ENCODE measurements at regions not wholly inside any gene's neighbourhood (a gene's known extent, or its start where the extent isn't known, plus 50 kb on each side); places are given as distances from the start of the nearest gene placed in this dataset.

DNA sequence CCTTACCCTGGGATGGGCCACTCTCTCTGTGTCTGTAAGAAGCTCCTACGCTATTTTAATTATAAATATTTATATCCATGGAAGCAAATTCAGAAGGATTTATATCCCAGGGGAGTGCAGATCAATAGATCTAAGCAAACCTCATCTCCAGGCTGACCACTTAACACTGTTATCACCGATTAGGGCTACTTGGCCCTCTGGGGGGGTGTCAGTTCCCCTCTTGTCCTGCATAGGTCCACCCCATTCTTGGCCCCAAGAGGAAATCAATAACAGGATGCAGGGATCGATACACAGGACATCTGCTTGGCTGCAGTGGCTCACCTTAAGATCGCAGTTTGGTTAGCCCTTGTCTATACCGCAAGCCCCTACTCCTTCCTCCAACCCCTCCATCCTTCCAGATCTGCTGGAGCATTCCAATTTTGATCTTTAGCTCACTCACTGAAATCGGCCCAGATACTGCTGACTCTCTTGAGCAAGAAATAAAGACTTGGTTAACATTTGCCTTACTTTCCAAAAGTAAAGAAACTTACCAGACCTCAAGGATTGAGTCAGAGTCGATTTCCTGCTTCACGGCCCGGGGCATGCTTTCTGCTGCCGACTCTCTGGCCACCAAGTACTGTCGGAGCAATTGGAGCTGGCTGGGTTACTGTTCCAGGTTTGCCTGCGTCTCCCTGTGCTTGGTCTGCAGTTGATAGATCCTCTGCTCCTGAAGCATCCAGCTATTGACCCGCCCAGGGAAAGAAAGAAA, 112.3 kb upstream of the PMFBP1 start:
- TF ChIP-seq, protein P1, sequence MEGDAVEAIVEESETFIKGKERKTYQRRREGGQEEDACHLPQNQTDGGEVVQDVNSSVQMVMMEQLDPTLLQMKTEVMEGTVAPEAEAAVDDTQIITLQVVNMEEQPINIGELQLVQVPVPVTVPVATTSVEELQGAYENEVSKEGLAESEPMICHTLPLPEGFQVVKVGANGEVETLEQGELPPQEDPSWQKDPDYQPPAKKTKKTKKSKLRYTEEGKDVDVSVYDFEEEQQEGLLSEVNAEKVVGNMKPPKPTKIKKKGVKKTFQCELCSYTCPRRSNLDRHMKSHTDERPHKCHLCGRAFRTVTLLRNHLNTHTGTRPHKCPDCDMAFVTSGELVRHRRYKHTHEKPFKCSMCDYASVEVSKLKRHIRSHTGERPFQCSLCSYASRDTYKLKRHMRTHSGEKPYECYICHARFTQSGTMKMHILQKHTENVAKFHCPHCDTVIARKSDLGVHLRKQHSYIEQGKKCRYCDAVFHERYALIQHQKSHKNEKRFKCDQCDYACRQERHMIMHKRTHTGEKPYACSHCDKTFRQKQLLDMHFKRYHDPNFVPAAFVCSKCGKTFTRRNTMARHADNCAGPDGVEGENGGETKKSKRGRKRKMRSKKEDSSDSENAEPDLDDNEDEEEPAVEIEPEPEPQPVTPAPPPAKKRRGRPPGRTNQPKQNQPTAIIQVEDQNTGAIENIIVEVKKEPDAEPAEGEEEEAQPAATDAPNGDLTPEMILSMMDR (IDR thresholded peaks at IDR 0.05; ENCODE audit: insufficient read depth, low read length) = no peak
- TF ChIP-seq POLR2AphosphoS5 (IDR thresholded peaks at IDR 0.05; ENCODE audit: low read depth) = no peak
- TF ChIP-seq, protein P2, sequence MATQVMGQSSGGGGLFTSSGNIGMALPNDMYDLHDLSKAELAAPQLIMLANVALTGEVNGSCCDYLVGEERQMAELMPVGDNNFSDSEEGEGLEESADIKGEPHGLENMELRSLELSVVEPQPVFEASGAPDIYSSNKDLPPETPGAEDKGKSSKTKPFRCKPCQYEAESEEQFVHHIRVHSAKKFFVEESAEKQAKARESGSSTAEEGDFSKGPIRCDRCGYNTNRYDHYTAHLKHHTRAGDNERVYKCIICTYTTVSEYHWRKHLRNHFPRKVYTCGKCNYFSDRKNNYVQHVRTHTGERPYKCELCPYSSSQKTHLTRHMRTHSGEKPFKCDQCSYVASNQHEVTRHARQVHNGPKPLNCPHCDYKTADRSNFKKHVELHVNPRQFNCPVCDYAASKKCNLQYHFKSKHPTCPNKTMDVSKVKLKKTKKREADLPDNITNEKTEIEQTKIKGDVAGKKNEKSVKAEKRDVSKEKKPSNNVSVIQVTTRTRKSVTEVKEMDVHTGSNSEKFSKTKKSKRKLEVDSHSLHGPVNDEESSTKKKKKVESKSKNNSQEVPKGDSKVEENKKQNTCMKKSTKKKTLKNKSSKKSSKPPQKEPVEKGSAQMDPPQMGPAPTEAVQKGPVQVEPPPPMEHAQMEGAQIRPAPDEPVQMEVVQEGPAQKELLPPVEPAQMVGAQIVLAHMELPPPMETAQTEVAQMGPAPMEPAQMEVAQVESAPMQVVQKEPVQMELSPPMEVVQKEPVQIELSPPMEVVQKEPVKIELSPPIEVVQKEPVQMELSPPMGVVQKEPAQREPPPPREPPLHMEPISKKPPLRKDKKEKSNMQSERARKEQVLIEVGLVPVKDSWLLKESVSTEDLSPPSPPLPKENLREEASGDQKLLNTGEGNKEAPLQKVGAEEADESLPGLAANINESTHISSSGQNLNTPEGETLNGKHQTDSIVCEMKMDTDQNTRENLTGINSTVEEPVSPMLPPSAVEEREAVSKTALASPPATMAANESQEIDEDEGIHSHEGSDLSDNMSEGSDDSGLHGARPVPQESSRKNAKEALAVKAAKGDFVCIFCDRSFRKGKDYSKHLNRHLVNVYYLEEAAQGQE (IDR thresholded peaks at IDR 0.05; ENCODE audit: insufficient replicate concordance, low read depth) = no peak
- no peak for TF ChIP-seq SPI1 (IDR thresholded peaks at IDR 0.05; ENCODE audit: borderline replicate concordance, low read depth)

Measured in HL-60 (cell line).